ENCODE measurements at regions not wholly inside any gene's neighbourhood (a gene's known extent, or its start where the extent isn't known, plus 50 kb on each side); places are given as distances from the start of the nearest gene placed in this dataset.
"Not testable (repeated sequence)": the region's sequence is repeated elsewhere in the genome, so short reads cannot be mapped to it uniquely, and the experiment has no call there.

DNA sequence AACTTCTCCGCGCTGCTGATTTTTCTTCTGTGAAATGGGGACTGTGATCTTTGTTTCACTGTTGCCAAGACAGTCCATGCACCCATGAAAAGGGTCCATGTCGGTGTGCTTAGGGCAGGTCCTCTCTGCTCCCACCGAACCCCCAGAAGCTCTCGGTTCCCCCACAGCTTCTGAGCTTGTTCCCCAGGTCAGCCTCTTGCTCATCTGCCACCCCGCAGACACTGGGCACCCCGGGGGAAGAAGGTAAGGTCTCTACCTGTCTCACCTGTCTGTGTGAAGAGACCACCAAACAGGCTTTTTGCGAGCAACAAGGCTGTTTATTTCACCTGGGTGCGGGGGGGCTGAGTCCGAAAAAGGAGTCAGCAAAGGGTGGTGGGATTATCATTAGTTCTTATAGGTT is 66.2 kb upstream of the NANOS1 start:
- Histone ChIP-seq H3K4me2 (no peak overlapping the region), H3K36me3 (no peaks in the 10 kb centered on the region), H3K27me3 (no peaks in the 10 kb centered on the region), H3K9ac (no peak overlapping the region), H3K4me3 (no peak overlapping the region), H3K27ac (no peak overlapping the region), H4K20me1 (no peaks in the 10 kb centered on the region), H3K4me1 (peaks cover 2 to 21% (median 15%) of the 10 kb centered on the region in 10 experiments), H3K9me3 (replicated peaks in 1 of 11) (no peaks in the 10 kb centered on the region)
- TF ChIP-seq Cebpa-rat (IDR thresholded peaks at IDR 0.05), result no peak

DNA sequence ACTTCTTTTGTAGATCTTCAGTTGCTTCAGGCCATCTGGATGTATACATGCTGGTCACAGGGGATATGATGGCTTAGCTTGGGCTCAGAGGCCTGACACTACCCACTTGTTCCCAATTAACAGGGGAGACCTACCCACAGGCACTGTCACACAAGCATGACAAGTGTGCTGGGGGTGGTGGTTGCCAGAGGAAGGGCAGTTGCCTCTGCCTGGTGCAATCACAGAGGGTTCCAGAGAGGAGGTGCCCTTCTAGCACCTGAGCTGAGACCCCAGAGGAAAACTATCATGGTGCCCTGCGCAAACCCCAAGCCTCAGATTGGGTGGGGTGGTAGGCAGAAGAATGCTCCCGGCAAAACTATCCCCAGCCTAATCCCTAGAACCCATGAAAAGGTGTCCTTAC is 65.6 kb upstream of the NANOS1 start:
- H3K4me2 ChIP-seq, result no peak overlapping the region
- H3K36me3 ChIP-seq, result no peaks in the 10 kb centered on the region
- H4K20me1 ChIP-seq, result no peaks in the 10 kb centered on the region
- no peak overlapping the region for H3K27ac ChIP-seq
- no peak overlapping the region for H3K9ac ChIP-seq
- H3K27me3 ChIP-seq, result no peaks in the 10 kb centered on the region
- H3K4me1 ChIP-seq, result peaks cover 4 to 21% (median 10%) of the 10 kb centered on the region in 10 experiments
- no peaks in the 10 kb centered on the region for H3K9me3 ChIP-seq (replicated peaks in 1 of 11)
- H3K4me3 ChIP-seq, result no peak overlapping the region
- no peak for TF ChIP-seq Cebpa-rat (IDR thresholded peaks at IDR 0.05)

DNA sequence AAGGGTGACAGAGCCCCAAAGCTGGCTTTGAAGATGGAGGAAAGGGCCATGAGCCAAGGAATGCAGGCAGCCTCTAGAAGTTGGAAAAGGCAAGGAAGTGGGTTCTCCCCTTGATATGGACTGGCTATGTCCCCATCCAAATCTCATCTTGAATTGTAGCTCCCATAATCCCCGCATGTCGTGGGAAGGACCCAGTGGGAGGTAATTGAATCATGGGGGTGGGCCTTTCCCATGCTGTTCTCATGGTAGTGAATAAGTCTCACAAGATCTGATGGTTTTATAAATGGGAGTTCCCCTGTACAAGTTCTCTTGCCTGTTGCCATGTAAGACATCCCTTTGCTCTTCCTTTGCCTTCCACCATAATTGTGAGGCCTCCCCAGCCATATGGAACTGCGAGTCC is 65.0 kb upstream of the NANOS1 start:
- H3K4me1 ChIP-seq, result peaks cover 3 to 17% (median 5%) of the 10 kb centered on the region in 10 experiments; a peak in 19 of 20 replicates
- H4K20me1 ChIP-seq; H3K4me2 ChIP-seq; H3K4me3 ChIP-seq; H3K9ac ChIP-seq; H3K27me3 ChIP-seq; H3K27ac ChIP-seq; H3K36me3 ChIP-seq; H3K9me3 ChIP-seq (replicated peaks in 1 of 11): not testable (repeated sequence)

DNA sequence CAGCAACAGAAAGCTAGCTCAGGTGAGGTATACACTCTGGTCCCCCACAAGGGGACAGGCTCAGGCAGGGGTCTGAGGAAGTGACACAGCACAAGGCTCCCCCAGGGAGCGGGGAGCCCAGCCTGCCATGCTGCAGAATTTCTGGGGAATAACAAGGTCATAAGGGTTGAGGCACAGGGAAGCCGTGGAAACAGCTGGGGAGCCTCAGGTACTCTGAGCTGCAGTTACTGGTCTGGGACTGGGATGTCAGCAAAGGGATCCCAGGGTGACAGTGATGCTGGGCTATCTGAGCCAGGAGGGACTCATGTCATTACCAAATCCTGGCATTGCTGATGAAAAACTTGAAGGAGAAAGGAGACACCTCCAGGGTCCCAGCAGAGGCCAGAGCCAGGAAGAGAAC is 64.4 kb upstream of the NANOS1 start:
- Histone ChIP-seq H3K4me2 (no peak overlapping the region), H3K27me3 (no peaks in the 10 kb centered on the region)

DNA sequence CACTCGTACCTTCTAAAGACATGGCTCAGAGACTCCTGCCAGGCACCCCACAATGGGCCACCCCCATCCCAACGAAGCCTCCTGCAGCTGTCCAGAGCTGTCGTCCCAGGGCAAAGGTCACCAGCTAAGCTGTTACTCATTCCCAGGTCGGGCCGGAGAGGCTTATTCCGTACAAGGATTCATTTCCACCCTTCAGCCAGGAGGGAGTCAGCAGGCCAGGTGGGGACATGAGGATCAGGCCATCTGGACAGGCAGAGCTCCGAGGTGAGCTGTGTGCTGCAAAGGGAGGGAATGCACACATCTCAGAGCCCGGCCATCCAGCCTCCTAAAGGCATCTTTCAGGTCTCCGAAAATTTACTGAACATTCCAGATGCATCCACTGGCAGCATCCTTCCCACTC is 63.9 kb upstream of the NANOS1 start:
- H3K27me3 ChIP-seq, result no peaks in the 10 kb centered on the region
- H3K9me3 ChIP-seq (replicated peaks in 1 of 11), result no peaks in the 10 kb centered on the region
- no peaks in the 10 kb centered on the region for H4K20me1 ChIP-seq
- H3K27ac ChIP-seq, result no peak overlapping the region
- no peaks in the 10 kb centered on the region for H3K36me3 ChIP-seq
- no peak overlapping the region for H3K9ac ChIP-seq
- no peak overlapping the region for H3K4me3 ChIP-seq
- no peak overlapping the region for H3K4me2 ChIP-seq
- no peak for TF ChIP-seq Cebpa-rat (IDR thresholded peaks at IDR 0.05)
- H3K4me1 ChIP-seq, result peaks cover 0 to 21% (median 12%) of the 10 kb centered on the region in 10 experiments; a peak in 18 of 20 replicates

More for the DNA sequence above, 64.4 kb upstream of the NANOS1 start:
- no peak overlapping the region for H3K9ac ChIP-seq
- H3K4me3 ChIP-seq, result no peak overlapping the region
- TF ChIP-seq Cebpa-rat (IDR thresholded peaks at IDR 0.05), result no peak
- no peaks in the 10 kb centered on the region for H4K20me1 ChIP-seq
- no peaks in the 10 kb centered on the region for H3K9me3 ChIP-seq (replicated peaks in 1 of 11)
- no peaks in the 10 kb centered on the region for H3K36me3 ChIP-seq
- H3K4me1 ChIP-seq, result peaks cover 0 to 17% (median 7%) of the 10 kb centered on the region in 10 experiments; a peak in 16 of 20 replicates
- no peak overlapping the region for H3K27ac ChIP-seq

DNA sequence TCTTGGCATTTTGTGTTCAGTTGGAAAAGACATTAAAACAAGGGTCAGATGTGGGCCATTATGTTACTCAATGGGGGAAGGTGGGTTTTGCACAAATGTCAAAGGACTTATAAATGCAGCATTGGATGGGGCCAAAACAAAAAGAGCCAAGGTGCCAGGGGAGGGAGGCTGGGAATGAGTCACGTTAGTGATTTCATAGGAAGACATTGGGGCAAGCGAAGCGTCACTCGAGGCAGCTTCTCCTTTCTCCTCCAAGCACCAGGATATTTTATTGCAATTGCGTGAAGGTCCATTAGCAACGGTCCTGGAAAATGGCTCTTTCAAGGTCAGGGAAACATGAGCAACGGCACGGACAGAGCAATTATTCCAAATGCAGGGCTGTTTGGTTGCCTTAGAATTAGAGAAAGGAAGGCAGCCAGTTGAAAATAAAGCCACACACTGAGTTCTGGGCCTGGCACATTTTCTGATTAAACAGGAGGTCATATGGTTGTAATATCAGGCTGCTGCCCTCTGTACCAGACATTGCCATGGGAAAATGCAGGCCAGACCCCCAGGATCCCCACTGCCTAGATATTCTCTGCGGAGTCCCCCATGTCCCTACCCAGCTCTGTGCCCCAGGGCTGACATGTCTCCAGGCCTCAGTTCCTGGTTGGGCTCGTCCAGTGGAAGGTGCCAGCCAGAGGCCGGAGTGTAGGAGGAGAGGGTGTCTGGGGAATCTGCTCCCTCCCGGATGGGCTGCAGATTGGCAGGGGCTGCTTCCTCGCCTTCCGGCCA is 63.3 kb upstream of the NANOS1 start:
- H3K9ac ChIP-seq, result no peak overlapping the region
- no peak for TF ChIP-seq Cebpa-rat (IDR thresholded peaks at IDR 0.05)
- no peaks in the 10 kb centered on the region for H3K36me3 ChIP-seq
- no peak overlapping the region for H3K4me2 ChIP-seq
- H3K27me3 ChIP-seq, result no peaks in the 10 kb centered on the region
- H3K4me1 ChIP-seq, result peaks cover 0 to 27% (median 16%) of the 10 kb centered on the region in 10 experiments; a peak in 18 of 20 replicates
- no peak overlapping the region for H3K4me3 ChIP-seq
- H4K20me1 ChIP-seq, result no peaks in the 10 kb centered on the region
- no peak overlapping the region for H3K27ac ChIP-seq
- no peaks in the 10 kb centered on the region for H3K9me3 ChIP-seq (replicated peaks in 1 of 11)

DNA sequence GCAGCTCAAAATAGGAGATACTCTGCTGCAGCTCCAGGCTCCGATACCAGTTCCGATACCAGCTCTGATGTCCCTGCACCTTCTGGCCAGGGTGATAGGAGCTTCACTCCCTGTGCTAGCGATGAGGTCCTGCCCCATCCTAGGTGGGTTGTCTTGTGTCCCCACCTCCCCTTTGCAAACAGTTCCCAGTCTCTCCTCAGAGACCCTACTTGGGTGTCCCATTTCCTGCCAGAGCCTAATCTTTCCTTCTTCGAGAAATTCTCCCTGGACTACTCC is 62.7 kb upstream of the NANOS1 start:
- no peak overlapping the region for H3K4me2 ChIP-seq
- peaks cover 0 to 33% (median 18%) of the 10 kb centered on the region in 10 experiments; a peak in 18 of 20 replicates for H3K4me1 ChIP-seq
- no peaks in the 10 kb centered on the region for H3K9me3 ChIP-seq (replicated peaks in 1 of 11)
- no peak for TF ChIP-seq Cebpa-rat (IDR thresholded peaks at IDR 0.05)
- no peak overlapping the region for H3K27ac ChIP-seq
- H3K27me3 ChIP-seq, result no peaks in the 10 kb centered on the region
- no peak overlapping the region for H3K9ac ChIP-seq
- H3K4me3 ChIP-seq, result no peak overlapping the region
- H4K20me1 ChIP-seq, result no peaks in the 10 kb centered on the region
- H3K36me3 ChIP-seq, result no peaks in the 10 kb centered on the region

DNA sequence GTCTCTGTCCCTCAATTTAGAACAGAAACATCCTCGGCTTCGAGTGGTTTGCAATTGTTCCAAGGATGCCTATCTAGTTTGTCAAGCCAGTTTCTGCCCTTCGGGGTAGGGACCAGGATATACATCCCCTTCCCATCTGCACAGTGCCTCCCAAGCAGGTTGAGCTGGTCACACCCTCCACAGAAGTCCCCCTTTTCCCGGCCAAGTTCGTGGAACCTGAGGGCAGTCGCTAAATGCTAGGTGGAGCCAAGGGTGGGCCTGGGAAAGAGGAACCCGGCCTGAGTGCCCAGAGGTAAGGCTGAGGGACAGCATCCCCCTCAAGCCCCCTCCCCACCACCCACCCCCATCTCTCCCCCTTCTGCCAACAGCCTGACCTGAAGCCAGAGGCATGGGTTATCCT is 62.4 kb upstream of the NANOS1 start:
- H3K36me3 ChIP-seq, result no peaks in the 10 kb centered on the region
- no peaks in the 10 kb centered on the region for H3K27me3 ChIP-seq
- H4K20me1 ChIP-seq, result no peaks in the 10 kb centered on the region
- H3K9ac ChIP-seq, result no peak overlapping the region
- no peak overlapping the region for H3K27ac ChIP-seq
- H3K4me2 ChIP-seq, result no peak overlapping the region
- peaks cover 0 to 36% (median 21%) of the 10 kb centered on the region in 10 experiments; a peak in 18 of 20 replicates for H3K4me1 ChIP-seq
- no peak for TF ChIP-seq Cebpa-rat (IDR thresholded peaks at IDR 0.05)
- no peak overlapping the region for H3K4me3 ChIP-seq
- H3K9me3 ChIP-seq (replicated peaks in 1 of 11), result no peaks in the 10 kb centered on the region

DNA sequence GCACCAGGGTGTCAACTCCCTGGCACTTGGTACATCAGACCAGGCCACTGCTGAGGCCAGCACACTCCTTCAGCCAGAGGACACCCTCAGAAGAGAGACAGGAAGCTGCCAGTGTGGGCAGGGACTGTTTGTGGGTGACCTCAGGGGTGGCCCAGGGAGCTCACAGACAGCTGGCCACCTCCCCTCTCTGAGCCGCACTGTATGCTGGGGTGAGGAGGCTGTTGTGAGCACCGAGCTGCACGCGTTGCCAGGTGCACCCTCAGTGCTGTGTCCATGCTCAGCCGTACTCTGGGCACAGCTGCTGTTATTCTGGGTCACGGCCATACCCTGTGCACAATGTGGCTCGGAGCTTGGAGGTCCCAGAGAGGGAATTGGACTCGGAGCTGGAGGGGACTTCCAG is 61.5 kb upstream of the NANOS1 start:
- 0 out of 22 replicates have a peak overlapping the region, but pooled peaks of 1 of the 11 experiments have one; percentile 18 for H3K27ac ChIP-seq
- H3K9ac ChIP-seq, result no peak overlapping the region
- peaks cover 0 to under 1% (median 0%) of the 10 kb centered on the region in 11 experiments; a peak in 2 of 22 replicates for H3K9me3 ChIP-seq (replicated peaks in 1 of 11)
- H3K4me2 ChIP-seq, result peak overlapping the region in 3 of 11 experiments; percentile 11 to 18 (median 13); a peak in 3 of 22 replicates
- no peaks in the 10 kb centered on the region for H4K20me1 ChIP-seq
- H3K36me3 ChIP-seq, result no peaks in the 10 kb centered on the region
- H3K27me3 ChIP-seq, result no peaks in the 10 kb centered on the region
- H3K4me1 ChIP-seq, result peaks cover 0 to 38% (median 22%) of the 10 kb centered on the region in 10 experiments; a peak in 18 of 20 replicates
- H3K4me3 ChIP-seq, result no peak overlapping the region
- TF ChIP-seq Cebpa-rat (IDR thresholded peaks at IDR 0.05), result no peak

DNA sequence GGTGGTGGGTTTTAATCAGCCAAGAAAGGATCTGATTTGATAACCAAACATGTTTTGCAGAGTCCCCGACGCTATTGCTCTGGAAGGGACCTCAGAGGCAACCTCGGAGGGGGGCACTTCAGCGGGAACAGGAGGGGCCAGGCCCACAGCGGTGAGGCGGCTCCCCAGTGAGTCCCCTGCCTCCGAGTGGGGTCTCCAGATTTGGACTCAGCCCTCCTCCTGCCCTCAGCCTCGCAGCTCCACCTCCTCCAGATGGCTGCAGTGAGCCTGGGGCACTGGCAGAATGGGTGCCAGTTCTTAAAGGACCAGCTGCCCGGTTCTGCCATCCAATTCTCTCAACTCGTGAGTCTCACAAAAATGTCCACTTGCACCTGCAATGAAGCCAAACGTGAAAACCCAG is 61.0 kb upstream of the NANOS1 start:
- H3K9ac ChIP-seq, result no peak overlapping the region
- no peak overlapping the region for H3K4me3 ChIP-seq
- H3K27ac ChIP-seq, result 0 out of 22 replicates have a peak overlapping the region, but pooled peaks of 1 of the 11 experiments have one; percentile 18
- H3K9me3 ChIP-seq (replicated peaks in 1 of 11), result peaks cover under 1 to 4% (median 3%) of the 10 kb centered on the region in 11 experiments; a peak in 17 of 22 replicates
- peaks cover 0 to 38% (median 22%) of the 10 kb centered on the region in 10 experiments; a peak in 18 of 20 replicates for H3K4me1 ChIP-seq
- no peaks in the 10 kb centered on the region for H3K36me3 ChIP-seq
- TF ChIP-seq Cebpa-rat (IDR thresholded peaks at IDR 0.05), result no peak
- no peaks in the 10 kb centered on the region for H3K27me3 ChIP-seq
- no peaks in the 10 kb centered on the region for H4K20me1 ChIP-seq
- peak overlapping the region in 2 of 11 experiments; percentile 11 to 18; a peak in 2 of 22 replicates for H3K4me2 ChIP-seq

Measured in BLaER1 treated with 17β-estradiol and CSF1 and Interleukin-3, amounts not matched to agents 10 nM and 100 nM (cell line).